IPS-15b (cell line): ENCODE measurements at regions not wholly inside any gene's neighbourhood (a gene's known extent, or its start where the extent isn't known, plus 50 kb on each side); places are given as distances from the start of the nearest gene placed in this dataset.

Experiments used
- H3K27me3 ChIP-seq: one replicate; pipeline ENCODE4 v1.6.1; 2013; ENCODE audit warnings: low read length; ENCODE audit not compliant: control insufficient read depth, insufficient read depth
- H3K36me3 ChIP-seq: one replicate; pipeline ENCODE4 v1.6.1; 2013; ENCODE audit warnings: low read length; ENCODE audit not compliant: control insufficient read depth, insufficient read depth
- H3K4me1 ChIP-seq: one replicate; pipeline ENCODE4 v1.6.1; 2013; ENCODE audit warnings: mild to moderate bottlenecking, low read length; ENCODE audit not compliant: control insufficient read depth, insufficient read depth
- H3K4me3 ChIP-seq: one replicate; pipeline ENCODE4 v1.5.1; 2013; ENCODE audit warnings: low read depth, low read length
- H3K9ac ChIP-seq: one replicate; pipeline ENCODE4 v1.6.1; 2013; ENCODE audit warnings: low read depth, mild to moderate bottlenecking, low read length
- H3K9me3 ChIP-seq: one replicate; pipeline ENCODE4 v1.6.1; 2013; ENCODE audit warnings: mild to moderate bottlenecking, low read length; ENCODE audit not compliant: control insufficient read depth, insufficient read depth

- no peaks in the 10 kb centered on the region for H3K4me1 ChIP-seq
- no peaks in the 10 kb centered on the region for H3K9me3 ChIP-seq
- H3K4me3 ChIP-seq = no peak overlapping the region
- no peaks in the 10 kb centered on the region for H3K27me3 ChIP-seq
- no peaks in the 10 kb centered on the region for H3K36me3 ChIP-seq
- H3K9ac ChIP-seq = no peak overlapping the region
Measured at GRCh38 chr14:87879389-87879788, 113.6 kb downstream of the GALC start.

DNA sequence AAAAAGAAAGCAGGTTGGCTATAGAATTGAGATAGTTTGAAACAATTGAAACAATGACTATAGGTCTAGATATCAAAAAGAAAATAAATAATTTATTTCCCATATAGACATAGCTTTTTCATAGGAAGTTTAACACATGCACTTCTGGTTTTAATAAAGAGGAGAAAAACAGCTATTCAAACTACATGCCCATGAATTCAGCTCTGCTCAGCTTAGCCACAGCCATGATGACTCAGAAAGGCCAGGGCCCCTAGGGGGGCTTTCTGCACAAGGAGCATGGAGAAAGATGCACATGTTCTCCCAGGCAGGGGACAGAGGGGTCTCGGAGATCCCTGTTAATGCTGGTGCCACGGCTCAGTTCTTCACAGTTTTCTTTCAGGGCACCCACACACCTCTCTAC, 114.0 kb downstream of the GALC start:
- H3K4me1 ChIP-seq = no peaks in the 10 kb centered on the region
- H3K27me3 ChIP-seq = no peaks in the 10 kb centered on the region
- no peak overlapping the region for H3K9ac ChIP-seq
- H3K4me3 ChIP-seq = no peak overlapping the region
- no peaks in the 10 kb centered on the region for H3K9me3 ChIP-seq
- no peaks in the 10 kb centered on the region for H3K36me3 ChIP-seq

GRCh38 chr14:87877877-87878276, 115.1 kb downstream of the GALC start:
- Histone ChIP-seq H3K36me3 (no peaks in the 10 kb centered on the region), H3K4me3 (no peak overlapping the region), H3K4me1 (no peaks in the 10 kb centered on the region), H3K27me3 (no peaks in the 10 kb centered on the region), H3K9me3 (no peaks in the 10 kb centered on the region), H3K9ac (no peak overlapping the region)

GRCh38 chr14:87874676-87875075, 118.3 kb downstream of the GALC start:
- Histone ChIP-seq H3K4me3 (no peak overlapping the region), H3K9me3 (no peaks in the 10 kb centered on the region), H3K36me3 (no peaks in the 10 kb centered on the region), H3K4me1 (no peaks in the 10 kb centered on the region), H3K27me3 (no peaks in the 10 kb centered on the region), H3K9ac (no peak overlapping the region)

DNA sequence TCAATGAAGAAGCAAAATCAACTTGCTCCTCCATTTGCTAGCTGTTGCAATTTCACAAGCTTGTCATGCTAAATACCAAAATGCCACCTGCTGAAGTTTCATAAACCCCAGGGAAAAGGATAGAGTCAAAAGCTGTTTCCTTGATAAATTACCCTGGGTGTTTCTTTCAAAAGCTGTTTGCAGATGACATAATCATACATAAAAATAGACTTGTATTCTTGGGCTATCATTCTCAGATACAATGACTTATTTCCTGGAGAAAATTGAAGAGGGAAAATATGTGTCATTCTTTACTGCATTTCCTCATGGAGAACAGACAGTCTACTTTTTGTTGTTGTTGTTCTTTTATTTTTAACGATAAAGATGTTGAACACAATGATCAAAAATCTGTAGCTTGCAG, 119.2 kb downstream of the GALC start:
- Histone ChIP-seq H3K9me3 (no peaks in the 10 kb centered on the region), H3K9ac (no peak overlapping the region), H3K4me1 (no peaks in the 10 kb centered on the region), H3K27me3 (no peaks in the 10 kb centered on the region), H3K4me3 (no peak overlapping the region), H3K36me3 (no peaks in the 10 kb centered on the region)

DNA sequence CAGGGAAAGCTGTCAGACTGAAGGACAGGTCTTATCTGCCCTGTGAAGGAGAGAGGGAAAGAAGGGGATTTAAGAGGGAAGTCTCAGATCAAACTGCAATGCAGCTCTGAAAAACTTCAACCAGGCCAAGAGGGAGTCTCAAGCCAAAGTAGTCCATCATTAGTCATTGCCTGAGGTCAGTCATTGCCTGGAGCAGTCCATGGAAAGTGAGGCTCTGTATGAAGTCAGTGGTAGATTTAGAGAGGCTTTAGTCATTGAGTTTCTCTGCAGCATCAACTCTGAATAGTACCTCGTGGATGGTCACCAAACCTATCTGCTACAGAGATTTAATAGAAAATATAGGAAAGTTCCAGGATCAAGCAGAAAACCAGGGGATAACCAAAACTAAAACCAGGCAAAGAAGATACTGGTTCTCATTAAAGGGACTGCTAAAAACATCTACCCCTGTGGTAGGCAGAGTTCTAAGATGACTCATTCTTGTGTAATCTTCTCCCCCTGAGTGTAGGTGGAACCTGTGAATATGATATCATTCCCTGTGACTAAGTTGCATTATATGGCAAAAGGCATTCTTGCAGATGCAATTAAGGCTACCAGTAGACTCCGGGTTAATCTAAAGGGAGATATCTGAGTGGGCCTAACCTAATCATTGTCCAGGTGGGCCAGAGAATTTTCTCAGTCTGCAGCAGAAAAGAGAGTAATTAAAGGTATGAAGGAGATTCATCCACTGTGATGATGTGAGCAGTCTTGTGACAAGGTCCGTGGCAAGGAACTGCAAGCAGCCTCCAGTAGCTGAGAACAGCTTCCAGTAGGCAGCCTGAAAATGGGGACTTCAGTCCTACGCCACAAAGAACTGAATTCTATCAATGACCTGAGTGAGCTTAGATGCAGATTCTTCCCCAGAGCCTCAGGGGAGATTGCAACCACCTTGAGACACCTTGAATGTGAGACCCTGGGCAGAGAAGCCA, 123.1 kb downstream of the GALC start:
- no peaks in the 10 kb centered on the region for H3K27me3 ChIP-seq
- H3K4me3 ChIP-seq = no peak overlapping the region
- H3K4me1 ChIP-seq = no peaks in the 10 kb centered on the region
- H3K9me3 ChIP-seq = no peaks in the 10 kb centered on the region
- no peaks in the 10 kb centered on the region for H3K36me3 ChIP-seq
- no peak overlapping the region for H3K9ac ChIP-seq

GRCh38 chr14:87868920-87869319, 124.1 kb downstream of the GALC start:
- Histone ChIP-seq H3K9ac (no peak overlapping the region), H3K4me1 (no peaks in the 10 kb centered on the region), H3K9me3 (no peaks in the 10 kb centered on the region), H3K36me3 (no peaks in the 10 kb centered on the region), H3K27me3 (no peaks in the 10 kb centered on the region), H3K4me3 (no peak overlapping the region)

DNA sequence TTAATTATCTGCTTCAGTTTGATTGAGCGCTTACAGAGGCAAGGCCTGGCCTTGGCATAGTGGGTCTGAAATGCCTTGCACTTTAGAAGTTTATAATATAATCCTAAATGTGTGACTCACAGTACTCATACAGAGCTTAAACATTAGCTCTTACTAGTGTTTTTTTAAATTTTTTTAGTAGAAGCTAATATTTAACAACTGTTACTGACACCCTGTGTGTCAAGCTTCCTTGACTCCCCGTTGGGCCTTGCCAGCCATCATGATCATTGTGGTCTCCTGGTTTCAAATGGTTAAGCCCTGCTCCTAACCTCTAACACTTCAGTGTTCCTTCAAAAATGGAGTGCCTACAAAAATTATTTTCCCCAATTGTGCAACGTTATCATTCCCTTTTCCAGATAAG, 126.9 kb downstream of the GALC start:
- Histone ChIP-seq H3K27me3 (no peaks in the 10 kb centered on the region), H3K9ac (no peak overlapping the region), H3K4me1 (no peaks in the 10 kb centered on the region), H3K4me3 (no peak overlapping the region), H3K36me3 (no peaks in the 10 kb centered on the region), H3K9me3 (no peaks in the 10 kb centered on the region)

GRCh38 chr14:87864356-87865270, 128.4 kb downstream of the GALC start:
- H3K4me1 ChIP-seq = no peaks in the 10 kb centered on the region
- no peaks in the 10 kb centered on the region for H3K9me3 ChIP-seq
- H3K4me3 ChIP-seq = no peak overlapping the region
- H3K36me3 ChIP-seq = no peaks in the 10 kb centered on the region
- no peaks in the 10 kb centered on the region for H3K27me3 ChIP-seq
- no peak overlapping the region for H3K9ac ChIP-seq

DNA sequence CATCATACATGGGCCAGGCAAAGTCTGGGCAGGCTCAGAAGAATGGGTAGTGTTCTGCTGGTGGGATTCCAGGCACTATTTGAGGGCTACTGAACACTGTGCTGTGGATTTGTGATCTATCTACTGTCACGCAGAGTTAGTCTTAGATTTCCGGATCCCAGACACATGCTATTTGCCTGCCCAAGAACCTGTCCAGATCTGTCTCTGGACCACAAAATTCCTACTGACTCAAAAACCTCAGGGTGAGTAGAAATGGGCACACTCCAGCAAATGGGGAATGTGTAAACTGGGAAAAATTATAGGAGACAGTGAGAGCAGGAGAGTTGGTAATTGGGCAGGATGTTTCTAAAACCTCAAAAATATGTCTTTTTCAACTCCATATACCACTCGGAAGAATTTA, 129.9 kb downstream of the GALC start:
- H3K9ac ChIP-seq = no peak overlapping the region
- H3K27me3 ChIP-seq = no peaks in the 10 kb centered on the region
- no peak overlapping the region for H3K4me3 ChIP-seq
- H3K36me3 ChIP-seq = no peaks in the 10 kb centered on the region
- H3K9me3 ChIP-seq = no peaks in the 10 kb centered on the region
- H3K4me1 ChIP-seq = no peaks in the 10 kb centered on the region

DNA sequence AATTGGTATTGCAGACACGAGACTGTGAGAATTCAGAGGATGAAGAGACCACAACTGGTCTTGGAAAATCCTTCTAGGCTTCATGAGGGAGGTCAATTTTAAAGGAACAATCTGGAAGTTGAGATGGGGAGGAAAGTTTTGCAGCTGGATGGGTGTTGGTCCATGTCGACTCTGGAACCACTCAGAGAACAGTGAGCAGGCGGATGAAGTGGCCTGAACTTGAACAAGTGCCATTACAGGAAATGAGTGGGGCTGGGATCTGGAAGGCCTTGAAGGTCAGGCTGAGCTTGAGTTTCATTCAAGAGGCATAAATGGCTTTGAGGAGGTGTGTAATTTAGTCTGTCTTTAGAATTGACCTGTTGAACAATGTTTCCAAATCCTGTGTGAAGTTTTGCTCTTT, 140.9 kb downstream of the GALC start:
- H3K4me3 ChIP-seq = no peak overlapping the region
- H3K9me3 ChIP-seq = no peaks in the 10 kb centered on the region
- H3K27me3 ChIP-seq = no peaks in the 10 kb centered on the region
- H3K9ac ChIP-seq = no peak overlapping the region
- no peaks in the 10 kb centered on the region for H3K4me1 ChIP-seq
- no peaks in the 10 kb centered on the region for H3K36me3 ChIP-seq
